ENCODE measurements at regions not wholly inside any gene's neighbourhood (a gene's known extent, or its start where the extent isn't known, plus 50 kb on each side); places are given as distances from the start of the nearest gene placed in this dataset.

DNA sequence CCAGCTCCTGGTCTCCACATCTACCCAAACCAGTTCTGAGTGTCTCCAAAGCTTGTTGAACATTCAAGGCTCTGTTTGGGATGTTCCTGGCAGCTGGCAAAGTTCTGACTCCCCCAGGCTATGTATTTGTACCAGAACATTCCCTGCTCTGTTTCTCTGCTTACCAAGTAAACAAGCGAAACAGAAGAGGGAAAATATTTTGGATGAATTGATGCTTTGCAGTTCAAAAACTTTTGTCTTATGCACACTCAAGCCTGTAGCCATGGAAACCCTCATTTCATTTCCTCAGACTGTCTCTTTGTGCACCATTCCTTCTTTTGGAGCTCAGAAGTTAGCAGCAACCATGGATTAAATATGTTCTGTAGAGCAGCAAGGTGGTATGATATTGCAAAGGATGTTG is 145.8 kb downstream of the ACTL7B start:
- no peak for DNase-seq

DNA sequence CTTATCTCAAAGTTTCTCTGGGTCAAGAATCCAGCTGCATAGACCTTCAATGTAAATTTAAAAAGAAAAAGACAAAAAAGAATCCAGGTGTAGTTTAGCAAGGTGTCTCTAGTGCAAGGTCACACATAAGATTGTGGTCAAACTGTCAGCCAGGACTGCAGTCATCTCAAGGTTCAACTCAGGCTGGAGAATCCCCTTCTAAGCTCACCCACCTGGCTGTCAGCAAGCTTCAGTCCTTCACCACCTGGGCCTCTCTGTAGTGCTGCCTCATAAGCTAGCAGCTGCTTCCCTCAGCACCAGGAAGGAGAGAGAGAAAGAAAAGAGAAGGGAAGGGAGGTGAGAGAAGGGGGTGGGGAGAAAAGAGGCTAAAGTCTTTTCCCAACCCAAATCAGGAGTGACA is 146.7 kb downstream of the ACTL7B start:
- no peak for DNase-seq

DNA sequence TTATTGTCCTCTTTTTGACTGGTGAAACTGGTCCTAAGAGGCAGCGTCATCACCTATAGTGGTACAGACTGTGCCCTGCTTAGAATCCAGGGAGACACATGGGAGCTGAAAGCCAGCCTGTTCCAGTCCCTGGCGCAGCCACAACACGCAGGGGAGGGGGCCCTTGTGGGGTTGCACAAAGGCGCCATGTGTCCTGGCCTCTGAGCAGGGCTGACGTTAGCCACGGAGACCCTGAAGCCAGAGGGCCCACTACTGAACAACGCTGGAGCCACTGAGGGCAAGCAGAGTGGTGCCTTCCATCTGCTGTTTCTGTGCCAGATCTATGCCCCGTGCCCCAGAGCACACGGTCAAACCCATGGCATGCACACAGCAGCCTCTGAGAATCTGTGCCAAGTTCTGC is 147.3 kb downstream of the ACTL7B start:
- no peak for DNase-seq

DNA sequence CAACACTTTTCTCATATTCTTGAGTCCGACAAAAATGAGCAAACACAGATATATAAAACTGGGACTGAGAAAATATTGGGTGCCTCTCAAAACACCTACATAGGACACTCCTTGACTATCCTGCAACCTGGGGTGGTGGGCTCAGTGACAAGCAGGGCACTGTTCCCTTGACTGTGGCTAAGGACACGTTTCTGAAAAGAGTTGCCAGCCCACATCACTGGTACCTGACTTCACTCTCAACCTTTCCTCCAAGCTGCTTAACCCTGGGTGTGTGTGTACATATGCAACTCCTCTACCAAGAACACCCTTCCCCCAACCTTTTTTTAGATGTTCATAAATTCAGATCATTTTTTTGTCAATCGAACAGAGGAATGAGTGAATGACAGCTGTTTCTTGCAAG is 148.7 kb downstream of the ACTL7B start:
- DNase-seq = no peak

DNA sequence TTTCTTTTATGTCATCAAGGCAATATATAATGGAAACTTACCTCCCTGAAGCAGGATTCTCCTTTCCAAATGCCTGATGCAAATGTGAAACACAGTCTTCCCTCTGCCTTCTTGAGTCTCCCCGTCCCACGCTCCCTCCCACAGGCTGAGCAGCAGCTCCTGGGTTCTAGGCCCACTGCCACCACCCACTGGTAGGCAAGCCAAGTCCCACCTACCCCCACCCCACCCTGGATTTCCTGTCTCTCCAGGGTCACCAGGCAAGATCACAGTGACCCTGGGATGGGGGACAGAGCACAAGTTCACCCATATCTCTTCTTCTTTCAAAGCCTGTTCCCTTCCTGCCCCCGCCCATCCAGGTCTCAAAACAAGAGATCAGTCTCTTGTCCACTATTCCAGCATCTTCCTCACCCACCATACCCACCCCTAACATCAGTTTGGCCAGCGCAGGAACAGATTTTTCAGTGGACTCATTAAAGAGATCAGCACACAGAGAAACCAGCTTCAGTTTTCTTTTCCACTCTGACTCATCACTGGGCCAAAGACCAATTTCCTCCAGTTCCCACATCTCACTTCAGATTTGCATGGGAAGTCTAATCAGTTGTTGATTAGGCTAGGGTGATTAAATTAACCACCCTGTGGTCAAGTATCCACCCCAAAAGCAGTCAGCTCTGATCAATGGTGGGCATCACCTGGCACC is 151.5 kb downstream of the ACTL7B start:
- DNase-seq = no peak

DNA sequence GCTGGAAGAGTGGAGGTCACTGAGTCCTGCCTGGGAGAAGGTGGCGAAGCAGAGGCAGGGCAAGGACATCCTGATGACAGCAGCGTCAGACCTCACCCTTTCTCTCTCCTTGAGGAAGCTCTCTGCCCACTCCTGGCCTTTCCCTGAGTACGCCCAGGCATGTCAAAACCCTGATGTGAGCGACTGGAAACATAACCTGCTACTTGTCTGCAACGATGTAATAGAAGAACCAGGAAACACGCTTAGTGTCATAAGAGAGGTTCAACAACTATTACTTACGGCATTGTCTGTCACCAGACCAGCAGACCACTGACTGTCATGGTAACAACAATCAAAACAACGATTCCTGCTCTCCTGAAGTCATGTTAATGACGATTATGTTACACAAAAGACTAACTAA is 152.4 kb downstream of the ACTL7B start:
- DNase-seq = no peak

DNA sequence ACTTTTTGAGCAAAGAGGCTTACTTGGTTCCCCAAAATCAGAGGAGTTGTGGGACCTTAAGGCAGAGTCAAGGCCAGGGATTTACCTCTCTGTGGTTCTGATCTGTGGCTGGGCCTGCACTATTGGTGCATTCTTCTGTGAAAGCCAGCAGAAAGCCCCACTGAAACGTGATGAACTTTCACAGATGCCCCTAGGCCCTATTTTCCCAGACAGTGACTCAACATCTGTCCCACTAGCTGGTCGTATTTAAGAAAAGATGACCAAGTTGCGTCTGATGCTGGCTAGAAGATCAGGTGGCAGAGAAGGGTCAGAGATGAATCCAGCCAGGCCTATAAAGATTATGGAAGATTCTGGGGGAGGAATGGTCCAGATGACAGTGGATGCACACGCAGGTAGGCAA is 153.1 kb downstream of the ACTL7B start:
- DNase-seq = no peak

DNA sequence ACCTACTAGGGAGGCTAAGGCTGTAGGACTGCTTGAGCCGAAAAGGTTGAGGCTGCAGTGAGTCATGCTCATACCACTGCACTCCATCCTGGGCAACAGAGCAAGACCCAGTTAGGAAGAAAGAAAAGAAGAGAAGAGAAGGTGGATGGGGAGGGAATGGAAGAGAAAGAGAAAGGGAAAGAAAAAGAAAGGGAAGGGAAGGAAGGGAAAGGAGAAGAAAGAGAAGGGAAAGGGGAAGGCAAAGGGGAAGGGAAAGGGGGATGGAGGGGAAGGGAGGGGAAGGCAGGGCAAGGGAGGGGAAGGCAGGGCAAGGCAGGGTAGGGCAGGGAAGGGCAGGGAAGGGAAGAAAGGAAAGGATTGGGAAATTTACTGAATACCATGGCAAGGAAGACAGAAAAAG is 157.0 kb downstream of the ACTL7B start:
- no peak for DNase-seq

DNA sequence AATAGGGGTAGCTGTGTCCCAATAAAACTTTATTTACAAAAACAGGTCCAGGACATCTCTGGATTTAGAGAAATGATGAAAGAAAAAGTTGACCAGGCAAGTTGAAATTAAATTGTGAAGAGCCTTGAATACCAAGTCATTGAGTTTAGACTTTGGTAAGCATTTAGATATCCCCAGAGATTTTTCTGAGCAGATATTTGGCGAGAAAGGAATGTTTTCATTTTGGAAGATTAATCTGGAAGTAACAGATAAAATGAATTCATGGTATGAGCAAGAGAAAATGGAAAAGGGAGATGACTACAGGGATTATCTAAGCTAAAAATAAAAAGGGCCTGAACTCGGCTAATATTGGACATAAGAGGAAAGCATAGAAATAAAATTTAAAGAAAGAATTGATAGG is 157.6 kb downstream of the ACTL7B start:
- DNase-seq = no peak

DNA sequence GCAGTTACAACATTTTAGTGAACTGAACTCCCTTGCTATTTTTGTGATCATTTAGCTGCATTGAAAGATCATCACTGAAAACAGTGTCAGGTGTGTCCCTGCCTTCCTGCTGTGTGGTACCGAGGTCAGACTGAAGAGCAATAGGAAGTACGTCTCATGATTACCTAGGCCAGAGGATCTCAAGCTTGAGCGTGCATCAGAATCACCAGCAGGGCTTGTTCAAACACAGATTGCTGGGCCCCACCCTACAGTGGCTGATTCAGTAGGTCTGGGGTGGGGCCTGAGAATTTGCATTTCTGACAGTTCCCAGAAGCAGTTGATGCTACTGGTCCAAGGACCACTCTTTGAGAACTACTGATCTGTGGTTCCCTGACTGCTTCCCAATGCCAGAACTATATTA is 159.6 kb downstream of the ACTL7B start:
- DNase-seq = no peak

DNA sequence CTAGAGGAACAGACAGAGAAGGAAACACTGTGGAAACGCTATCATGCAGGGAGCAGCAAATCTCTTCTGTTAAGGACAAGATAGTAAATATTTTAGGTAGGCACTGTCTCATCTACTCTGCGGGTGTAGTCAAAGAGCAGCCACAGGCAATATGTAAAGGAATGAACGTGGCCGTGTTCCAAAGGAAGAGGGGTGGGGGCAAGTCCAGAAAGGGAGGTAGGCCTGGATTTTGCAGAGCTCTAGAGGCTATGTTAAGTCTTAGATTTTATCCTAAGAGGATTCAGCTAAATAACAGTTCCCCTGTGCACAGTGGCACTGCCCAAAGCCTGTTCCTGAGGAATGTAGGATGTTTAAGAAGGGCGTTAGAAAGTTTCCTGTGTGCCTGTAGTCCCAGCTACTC is 161.6 kb downstream of the ACTL7B start:
- no peak for DNase-seq

DNA sequence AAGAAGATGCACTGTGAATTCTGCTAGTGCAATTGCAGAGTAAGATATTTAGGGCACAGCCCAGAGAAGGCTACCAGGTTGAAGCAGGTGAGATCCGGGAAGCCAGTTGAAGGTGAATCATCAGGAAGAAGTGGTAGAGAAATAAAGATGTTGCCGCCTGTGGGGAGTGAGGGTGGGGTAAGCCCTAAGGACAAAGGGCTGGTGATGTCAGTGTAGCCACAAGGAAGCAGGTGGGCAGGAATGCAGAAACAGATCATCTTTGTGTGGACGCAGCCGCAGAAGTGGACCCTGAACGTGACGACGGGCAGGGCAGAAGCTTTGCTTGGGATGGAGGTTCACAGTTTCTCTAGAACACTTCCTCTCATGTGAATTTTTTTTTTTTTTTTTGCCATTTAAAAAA is 164.2 kb downstream of the ACTL7B start:
- no peak for DNase-seq

DNA sequence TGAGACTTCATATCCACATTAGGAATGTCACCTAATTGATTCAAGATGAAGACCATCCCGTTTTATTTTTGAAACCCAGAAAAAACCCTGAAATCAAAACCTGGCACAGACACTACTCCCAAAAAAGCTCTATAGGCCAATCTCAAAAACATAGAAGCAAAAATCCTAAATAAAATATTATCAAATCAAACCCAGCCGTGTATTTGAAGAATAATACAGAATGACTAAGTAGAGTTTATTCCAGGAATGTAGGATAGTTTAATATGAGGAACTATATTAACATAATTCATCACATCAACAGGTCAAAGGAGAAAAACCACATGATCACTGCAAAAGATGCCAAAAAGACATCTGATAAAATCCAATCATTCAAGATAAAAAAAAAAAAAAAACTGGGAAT is 167.1 kb downstream of the ACTL7B start:
- no peak for DNase-seq

DNA sequence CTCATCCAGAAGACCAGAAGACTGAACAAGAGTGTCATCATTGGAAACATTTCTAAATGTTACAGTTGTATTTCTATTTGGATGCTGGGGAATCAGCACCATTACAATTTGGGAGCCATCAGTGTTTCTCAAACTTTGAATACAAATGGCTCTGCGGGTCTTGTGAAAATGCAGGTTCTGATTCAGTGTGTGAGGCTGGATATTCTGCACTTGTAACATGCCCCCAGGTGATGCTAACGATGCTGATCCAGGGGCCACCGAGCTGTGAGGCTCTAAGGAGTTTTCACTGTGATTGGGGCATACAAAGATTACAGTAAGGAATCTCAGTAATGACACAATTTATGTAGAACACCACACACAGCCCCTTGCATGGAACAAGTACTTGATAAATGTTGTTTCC is 167.7 kb downstream of the ACTL7B start:
- no peak for DNase-seq

DNA sequence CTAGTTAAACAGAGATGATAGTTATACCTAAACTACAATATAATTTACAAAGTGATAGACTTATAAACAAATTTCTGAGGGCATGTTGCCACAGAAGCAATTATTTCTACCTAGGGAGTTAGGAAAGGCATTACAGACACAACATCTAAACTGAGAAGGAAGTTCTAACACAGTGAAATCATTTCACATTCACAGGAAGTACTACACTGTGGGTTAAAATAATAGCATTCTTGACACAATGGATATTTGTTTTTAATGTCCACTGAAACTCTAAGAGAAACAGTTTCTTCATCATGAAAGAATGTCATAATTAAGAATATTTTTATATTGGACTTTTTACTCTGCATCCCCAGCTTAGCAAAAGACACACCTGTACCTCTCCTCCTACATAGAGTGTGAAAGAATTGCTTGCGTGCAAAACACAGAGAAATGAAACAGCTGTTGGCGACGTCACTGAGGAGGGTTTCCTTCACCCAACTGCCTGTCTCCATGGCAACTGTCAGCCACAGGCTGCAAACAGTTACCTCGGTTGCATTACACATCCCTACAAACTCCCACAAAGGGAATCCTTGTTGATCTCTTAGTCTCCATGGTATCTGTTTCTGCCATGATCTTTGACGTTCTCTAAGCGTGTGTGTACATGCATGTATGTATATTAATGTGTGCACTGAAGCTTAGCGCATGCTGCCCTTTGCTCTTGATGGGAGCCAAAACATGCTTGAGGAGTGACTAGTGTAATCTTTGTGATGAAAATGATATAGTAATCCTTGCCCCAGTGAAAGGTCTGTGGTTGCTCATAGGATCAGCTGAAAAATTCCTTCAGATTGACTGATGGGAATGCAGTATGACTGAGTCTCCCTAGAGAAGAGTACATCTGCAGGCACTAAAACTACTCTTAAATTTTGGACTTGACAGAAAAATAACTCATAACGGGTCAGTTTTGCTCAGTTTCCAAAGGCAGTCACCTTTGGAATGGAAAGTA is 168.5 kb downstream of the ACTL7B start:
- DNase-seq = no peak

DNA sequence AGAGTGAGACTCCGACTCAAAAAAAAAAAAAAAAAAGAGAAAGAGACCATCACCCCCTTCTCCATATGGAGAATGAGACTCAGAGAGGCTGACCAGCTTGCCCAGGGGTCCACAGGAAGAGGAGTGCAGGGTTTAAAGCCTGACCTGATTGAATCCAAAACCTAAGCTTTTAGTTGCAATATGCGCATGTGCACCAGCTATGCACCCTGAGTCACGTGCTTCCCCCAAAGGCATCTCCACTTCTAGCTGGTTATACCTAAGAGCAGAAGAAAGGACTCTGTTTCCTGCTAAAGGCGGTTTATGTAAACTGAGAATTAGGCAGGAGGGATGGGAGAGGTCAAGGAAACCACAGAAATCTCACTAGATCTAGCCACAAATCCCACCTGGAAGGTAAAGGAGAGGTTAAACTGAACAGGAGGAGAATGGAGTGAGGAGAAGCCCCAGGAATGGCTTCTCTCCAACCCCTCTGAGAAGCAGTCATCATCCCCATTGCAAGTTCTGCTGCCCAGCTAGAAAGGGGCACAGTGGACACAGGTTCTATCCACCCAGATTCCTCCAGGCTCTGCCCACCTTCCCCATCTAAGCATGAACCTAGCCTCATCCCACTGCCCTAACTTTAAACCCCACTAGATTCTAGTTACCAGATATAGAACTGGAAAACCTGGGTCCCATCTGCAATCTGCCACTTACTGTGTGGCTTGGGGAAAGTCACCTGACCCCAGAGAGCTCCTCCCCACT is 171.3 kb downstream of the ACTL7B start:
- no peak for DNase-seq

DNA sequence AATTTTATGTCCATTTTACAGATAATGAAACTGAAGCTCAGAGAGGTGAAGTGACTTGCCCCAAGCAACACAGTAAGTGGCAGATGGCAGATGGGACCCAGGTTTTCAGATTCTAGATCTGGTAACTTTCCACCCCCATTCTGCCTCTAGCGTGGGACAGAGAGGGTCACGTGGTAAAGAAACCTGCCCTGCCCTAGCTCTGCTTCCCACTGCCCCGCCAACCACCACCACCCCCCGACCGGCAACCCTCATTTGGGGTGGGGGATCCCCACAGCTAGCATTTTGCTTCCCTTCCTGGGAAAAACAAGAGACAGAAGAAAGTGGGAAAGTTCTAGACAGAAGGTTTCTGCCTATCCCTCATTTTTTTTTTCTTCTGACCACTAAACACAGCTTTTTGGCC is 172.5 kb downstream of the ACTL7B start:
- DNase-seq = no peak

DNA sequence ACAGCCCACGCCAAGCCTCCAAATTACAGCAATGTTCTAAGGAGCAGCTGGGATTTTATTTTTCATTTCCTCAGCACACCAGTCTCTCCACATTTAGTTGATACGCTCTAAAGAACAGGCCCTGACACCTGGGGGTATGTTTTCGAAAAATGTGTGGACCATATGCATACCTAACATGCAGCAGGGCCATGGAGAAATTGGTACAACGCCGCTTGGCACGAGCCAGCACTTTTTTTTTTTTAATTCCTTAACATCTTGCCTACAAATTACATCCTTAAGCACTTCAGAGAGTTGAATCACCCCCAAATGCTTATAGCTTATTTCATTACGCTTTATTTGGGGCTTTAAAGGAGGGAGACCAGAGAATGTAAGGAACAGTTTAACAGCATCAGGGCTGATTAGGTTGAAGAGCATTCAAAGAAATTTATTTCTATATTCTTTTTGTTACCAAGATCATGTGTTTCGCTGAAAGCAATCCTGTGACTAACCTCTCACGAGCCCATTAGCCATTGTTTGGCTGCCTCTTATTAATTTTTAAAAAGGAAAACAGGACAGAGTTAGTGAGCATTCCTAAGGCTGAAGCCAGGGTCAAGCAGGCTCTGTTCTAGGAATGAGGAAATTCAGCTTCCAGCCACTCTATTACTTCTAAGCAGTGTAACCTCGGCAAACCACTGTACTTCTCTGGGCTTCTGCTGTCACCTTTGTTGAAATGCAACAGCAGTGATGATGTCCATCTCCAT is 173.8 kb downstream of the ACTL7B start:
- DNase-seq = no peak

DNA sequence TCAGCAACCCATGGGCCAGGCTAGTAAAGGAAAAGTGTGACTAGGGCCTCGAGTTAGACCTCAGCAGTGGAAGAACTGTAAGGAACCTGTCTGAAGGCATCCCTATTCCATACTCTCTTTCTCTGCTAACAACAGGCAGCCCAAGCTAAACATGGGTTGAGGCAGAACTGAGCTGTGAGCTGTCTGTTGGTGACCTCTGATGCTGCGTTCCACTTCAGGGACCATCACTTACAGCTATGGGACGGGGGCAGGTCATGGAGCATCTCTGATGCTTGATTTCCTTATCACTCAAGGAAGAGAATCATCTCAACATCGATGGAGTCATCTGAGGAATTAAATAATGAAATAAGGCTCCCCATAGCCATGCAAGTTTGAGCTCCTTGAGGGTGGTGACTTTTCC is 174.8 kb downstream of the ACTL7B start:
- no peak for DNase-seq

DNA sequence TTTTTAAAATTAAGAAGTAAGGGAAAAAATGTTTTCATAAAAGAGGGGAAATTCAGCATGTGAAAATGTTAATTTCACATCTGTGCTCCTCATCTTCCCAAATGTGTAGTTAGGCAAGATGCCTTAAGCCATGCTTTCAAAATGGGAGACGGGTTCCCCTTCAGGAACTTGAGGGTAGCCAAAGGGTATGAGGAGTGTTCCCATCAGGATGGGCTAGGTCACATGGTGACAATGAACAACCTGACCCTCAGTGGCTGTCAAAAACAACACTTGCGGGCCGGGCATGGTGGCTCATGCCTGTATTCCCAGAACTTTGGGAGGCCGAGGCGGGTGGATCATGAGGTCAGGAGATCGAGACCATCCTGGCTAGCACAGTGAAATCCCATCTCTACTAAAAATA is 178.0 kb downstream of the ACTL7B start:
- no peak for DNase-seq

DNA sequence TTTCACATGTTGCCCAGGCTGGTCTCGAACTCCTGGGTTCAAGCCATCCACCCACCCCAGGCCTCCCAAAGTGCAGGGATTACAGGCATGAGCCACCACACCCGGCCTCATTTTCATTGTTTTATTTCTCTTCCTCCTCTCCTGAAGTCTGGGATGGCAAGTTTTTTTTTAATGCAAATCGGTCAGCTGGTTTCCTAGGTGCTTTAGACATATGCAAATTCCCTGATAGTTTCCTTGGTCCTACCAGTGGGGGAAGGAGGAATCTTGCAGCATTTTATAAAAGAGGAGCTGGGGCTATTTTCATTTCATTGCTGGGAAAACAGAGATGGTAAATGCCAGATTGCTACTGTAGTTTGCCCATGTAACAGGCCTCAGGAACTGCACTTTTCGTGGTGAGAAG is 179.4 kb downstream of the ACTL7B start:
- DNase-seq = no peak

DNA sequence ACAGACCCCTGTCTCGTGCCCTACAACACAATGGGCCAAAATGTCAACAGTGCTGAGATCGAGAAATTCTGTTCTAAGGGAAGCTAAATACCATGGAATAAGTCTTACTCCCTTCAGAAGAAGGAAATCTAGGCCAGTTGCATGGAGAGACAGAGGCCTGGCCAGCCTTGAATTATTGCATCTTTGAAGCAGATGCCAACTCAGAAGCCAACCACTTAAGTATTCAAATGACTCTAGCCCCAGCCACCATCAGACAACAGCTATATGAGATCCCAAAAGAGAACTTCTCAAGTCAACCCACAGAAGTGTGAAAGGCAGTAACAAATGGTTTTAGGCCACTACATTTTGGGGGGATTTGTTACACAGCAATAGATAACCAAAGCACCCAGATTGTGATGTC is 180.1 kb downstream of the ACTL7B start:
- no peak for DNase-seq
